IMR-90 (cell line): ENCODE measurements at regions not wholly inside any gene's neighbourhood (a gene's known extent, or its start where the extent isn't known, plus 50 kb on each side); places are given as distances from the start of the nearest gene placed in this dataset.

Source experiments
- ATAC-seq: fragments of 200-7000 bp; cut with Tn5 transposase; 2 replicates; pipeline ENCODE4 v1.9.1; 2020; ENCODE audit warnings: low read depth, mild to moderate bottlenecking, moderate library complexity
- BruUV-seq: library from RNA; stranded (reverse); fragments of 400-500 nt; replicated peaks from 2 replicates; lab custom pipeline; 2021; lab: Mats Ljungman, UMichigan
- CTCF ChIA-PET: fragments of 300-600 bp; formaldehyde crosslinking; extraction: SDS; loops from one replicate; lab custom pipeline; 2021; ENCODE audit warnings: antibody characterized with exemption; lab: Yijun Ruan, JAX
- POLR2A ChIA-PET: fragments of 300-600 bp; sonication (Branson Sonifier 250); formaldehyde crosslinking; loops from one replicate; lab custom pipeline; 2022; ENCODE audit warnings: antibody characterized with exemption; ENCODE audit not compliant: unreplicated experiment; lab: Charles Lee
- DNase-seq: peaks from one replicate; pipeline ENCODE4 v3.0.0; 2013
- H2AFZ ChIP-seq: replicated peaks from 2 replicates; pipeline ENCODE3; 2013; ENCODE audit warnings: low read length, mild to moderate bottlenecking; ENCODE audit not compliant: poor library complexity
- H2AK5ac ChIP-seq: 2 replicates; pipeline ENCODE4 v1.6.1; 2013; ENCODE audit warnings: low read depth, low read length, inconsistent platforms
- H2AK9ac ChIP-seq: replicated peaks from 2 replicates; pipeline ENCODE3; 2013; ENCODE audit warnings: mild to moderate bottlenecking, low read depth, low read length, moderate library complexity; ENCODE audit not compliant: poor library complexity
- H2BK120ac ChIP-seq: 2 replicates; pipeline ENCODE4 v1.6.1; 2013; ENCODE audit warnings: low read depth, low read length, inconsistent platforms
- H2BK15ac ChIP-seq: 3 replicates; pipeline ENCODE4 v1.6.1; 2013; ENCODE audit warnings: low read depth, low read length, inconsistent platforms
- H2BK20ac ChIP-seq: 2 replicates; pipeline ENCODE4 v1.6.1; 2013; ENCODE audit warnings: low read depth, mild to moderate bottlenecking, inconsistent platforms, low read length, moderate library complexity
- H2BK5ac ChIP-seq: 2 replicates; pipeline ENCODE4 v1.6.1; 2013; ENCODE audit warnings: mild to moderate bottlenecking, low read depth, low read length, inconsistent platforms; ENCODE audit not compliant: poor library complexity, severe bottlenecking
- H3K14ac ChIP-seq: replicated peaks from 2 replicates; pipeline ENCODE4 v1.6.1; 2013; ENCODE audit warnings: low read depth, low read length, inconsistent platforms
- H3K18ac ChIP-seq: 2 replicates; pipeline ENCODE4 v1.6.1; 2013; ENCODE audit warnings: low read depth, low read length, control low read depth
- H3K23ac ChIP-seq: 2 replicates; pipeline ENCODE4 v1.6.1; 2013; ENCODE audit warnings: low read depth, low read length, inconsistent platforms
- H3K27ac ChIP-seq: 2 replicates; pipeline ENCODE4 v1.5.1; 2013; ENCODE audit warnings: mild to moderate bottlenecking, control low read depth, low read length; ENCODE audit not compliant: insufficient read depth
- H3K27me3 ChIP-seq: 2 replicates; pipeline ENCODE4 v1.6.1; 2013; ENCODE audit warnings: low read length; ENCODE audit not compliant: control insufficient read depth, insufficient read depth
- H3K36me3 ChIP-seq: 2 replicates; pipeline ENCODE4 v1.6.1; 2013; ENCODE audit warnings: low read length, mixed read lengths; ENCODE audit not compliant: control insufficient read depth, insufficient read depth
- H3K4ac ChIP-seq: 2 replicates; pipeline ENCODE4 v1.6.1; 2013; ENCODE audit warnings: low read depth, low read length, inconsistent platforms
- H3K4me1 ChIP-seq: 2 replicates; pipeline ENCODE4 v1.6.1; 2013; ENCODE audit warnings: low read length, mixed read lengths; ENCODE audit not compliant: control insufficient read depth, insufficient read depth
- H3K4me2 ChIP-seq: 2 replicates; pipeline ENCODE4 v1.6.1; 2013; ENCODE audit warnings: low read depth, mild to moderate bottlenecking, control low read depth, low read length, moderate library complexity
- H3K4me3 ChIP-seq: 2 replicates; pipeline ENCODE4 v1.5.1; 2013; ENCODE audit warnings: low read depth, mild to moderate bottlenecking, control low read depth, low read length, moderate library complexity; ENCODE audit not compliant: insufficient read depth
- H3K56ac ChIP-seq: 2 replicates; pipeline ENCODE4 v1.6.1; 2013; ENCODE audit warnings: low read length, inconsistent platforms; ENCODE audit not compliant: insufficient read depth; ENCODE audit errors: extremely low read depth
- H3K79me1 ChIP-seq, 2 experiments: 2 replicates each; pipeline ENCODE4 v1.6.1; 2013; ENCODE audit warnings: low read length in 2 of 2, inconsistent platforms in 1 of 2, low read depth in 1 of 2
- H3K9ac ChIP-seq: 2 replicates; pipeline ENCODE4 v1.6.1; 2013; ENCODE audit warnings: low read depth, low read length, control low read depth
- H3K9me1 ChIP-seq: 2 replicates; pipeline ENCODE4 v1.6.1; 2013; ENCODE audit warnings: low read length, inconsistent platforms; ENCODE audit not compliant: insufficient read depth
- H3K9me3 ChIP-seq: 2 replicates; pipeline ENCODE4 v1.6.1; 2013; ENCODE audit warnings: low read length; ENCODE audit not compliant: control insufficient read depth, insufficient read depth
- H4K20me1 ChIP-seq: 2 replicates; pipeline ENCODE4 v1.6.1; 2013; ENCODE audit warnings: low read length, inconsistent platforms; ENCODE audit not compliant: insufficient read depth
- H4K5ac ChIP-seq: 2 replicates; pipeline ENCODE4 v1.6.1; 2013; ENCODE audit warnings: mild to moderate bottlenecking, low read depth, low read length, control low read depth
- H4K8ac ChIP-seq, 2 experiments: 2 replicates each; pipeline ENCODE4 v1.6.1; 2013; ENCODE audit warnings: low read depth in 2 of 2, low read length in 2 of 2, control low read depth in 1 of 2, inconsistent platforms in 1 of 2
- H4K91ac ChIP-seq: 2 replicates; pipeline ENCODE4 v1.6.1; 2013; ENCODE audit warnings: low read depth, low read length, inconsistent platforms; ENCODE audit not compliant: insufficient read depth
- BHLHE40 ChIP-seq: fragments of 150-350 bp; IDR thresholded peaks from 2 replicates; pipeline ENCODE4 v1.6.1; 2016; ENCODE audit warnings: mild to moderate bottlenecking, low read depth, low read length
- CEBPB ChIP-seq: IDR thresholded peaks from 2 replicates; pipeline ENCODE4 v1.6.1; 2012; ENCODE audit warnings: low read depth, low read length, improper control_type of control experiment
- CHD1 ChIP-seq: IDR thresholded peaks from 2 replicates; pipeline ENCODE4 v1.6.1; 2012; ENCODE audit warnings: low read depth, low read length, improper control_type of control experiment
- FOS ChIP-seq: fragments of 150-350 bp; IDR thresholded peaks from 2 replicates; pipeline ENCODE4 v1.6.1; 2016; ENCODE audit warnings: low read depth, low read length
- MAFK ChIP-seq: IDR thresholded peaks from 2 replicates; pipeline ENCODE4 v1.6.1; 2012; ENCODE audit warnings: low read depth, low read length, improper control_type of control experiment
- MAZ ChIP-seq: IDR thresholded peaks from 2 replicates; pipeline ENCODE4 v1.6.1; 2012; ENCODE audit warnings: low read depth, mild to moderate bottlenecking, low read length, improper control_type of control experiment, moderate library complexity, borderline replicate concordance
- MXI1 ChIP-seq: IDR thresholded peaks from 2 replicates; pipeline ENCODE4 v1.6.1; 2012; ENCODE audit warnings: low read depth, mild to moderate bottlenecking, low read length, moderate library complexity, borderline replicate concordance
- NFE2L2 ChIP-seq: fragments of 150-350 bp; IDR thresholded peaks from 2 replicates; pipeline ENCODE4 v1.6.1; 2016; ENCODE audit warnings: low read depth, mild to moderate bottlenecking, low read length
- POLR2A ChIP-seq: IDR thresholded peaks from 2 replicates; pipeline ENCODE4 v1.6.1; 2012; ENCODE audit warnings: mild to moderate bottlenecking, low read depth, low read length
- RAD21 ChIP-seq: IDR thresholded peaks from 2 replicates; pipeline ENCODE4 v1.6.1; 2012; ENCODE audit warnings: low read length, improper control_type of control experiment
- RCOR1 ChIP-seq: IDR thresholded peaks from 2 replicates; pipeline ENCODE4 v1.6.1; 2012; ENCODE audit warnings: mild to moderate bottlenecking, low read length, improper control_type of control experiment; ENCODE audit not compliant: insufficient replicate concordance
- RFX5 ChIP-seq: IDR thresholded peaks from 2 replicates; pipeline ENCODE4 v1.8.0; 2012; ENCODE audit warnings: low read depth, mild to moderate bottlenecking, low read length, moderate library complexity
- SMC3 ChIP-seq: fragments of 150-350 bp; IDR thresholded peaks from 2 replicates; pipeline ENCODE4 v1.6.1; 2016; ENCODE audit warnings: low read depth, mild to moderate bottlenecking, antibody characterized with exemption, low read length, moderate library complexity
- WGBS, 2 experiments: methylation state at CpG; one replicate each; pipeline versions ENCODE4 v1.1.5 to v1.1.7; 2013; ENCODE audit warnings: missing lambda C conversion rate in 2 of 2; ENCODE audit not compliant: insufficient read length in 1 of 2; ENCODE audit errors: extremely low coverage in 2 of 2; 5-methylcytosine and 5-hydroxymethylcytosine counted together
- dilution Hi-C: fragments of 300-500 bp; cut with HindIII; formaldehyde crosslinking; loops from one replicate; pipeline ENCODE4 v1.14.3; 2018; ENCODE audit warnings: low sequenced_read_pairs; ENCODE audit not compliant: unreplicated experiment
- in situ Hi-C: fragments of 300-500 bp; cut with MboI; formaldehyde crosslinking; loops from 3 replicates; pipeline ENCODE4 v1.14.3; 2019; ENCODE audit warnings: low sequenced_read_pairs, inconsistent platforms, mixed read lengths
- intact Hi-C: fragments of 100-400 bp; cut with micrococcal nuclease; formaldehyde crosslinking; loops from 2 replicates; pipeline ENCODE4 v1.10.0; 2022
- TF ChIP-seq, protein P1 (sequence below): fragments of 150-350 bp; IDR thresholded peaks from 2 replicates; pipeline ENCODE4 v1.6.1; 2016; ENCODE audit warnings: low read depth, mild to moderate bottlenecking, low read length, moderate library complexity, borderline replicate concordance
- TF ChIP-seq, protein P2 (sequence below): conservative IDR thresholded peaks from 2 replicates; pipeline ENCODE4 v1.5.1; 2012; ENCODE audit warnings: mild to moderate bottlenecking, low read depth, low read length, improper control_type of control experiment
- TF ChIP-seq, protein P3 (sequence below): fragments of 150-350 bp; IDR thresholded peaks from 2 replicates; pipeline ENCODE4 v1.6.1; 2017; ENCODE audit warnings: mild to moderate bottlenecking, antibody characterized with exemption, low read length, low read depth

DNA sequence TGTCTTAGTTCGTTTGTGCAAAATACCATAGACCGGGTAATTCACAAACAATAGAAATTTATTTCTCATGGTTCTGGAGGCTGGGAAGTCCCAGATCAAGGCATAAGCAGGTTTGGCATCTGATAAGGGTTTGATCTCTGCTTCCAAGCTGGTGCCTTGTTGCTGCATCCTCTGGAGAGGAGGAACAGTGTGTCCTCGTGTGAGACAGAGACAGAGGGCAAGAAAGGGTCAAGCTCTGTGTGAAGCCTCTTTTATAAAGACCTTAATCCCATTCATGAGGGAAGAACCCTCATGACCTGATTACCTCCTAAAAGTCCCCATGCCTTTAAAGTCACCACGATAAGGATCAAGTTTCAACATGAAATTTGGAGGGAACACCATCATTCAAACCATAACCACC is 55.8 kb upstream of the TANC2 start:
- Histone ChIP-seq H3K4me3 (no peak overlapping the region), H3K23ac (no peak overlapping the region), H4K91ac (no peak overlapping the region), H4K20me1 (no peaks in the 10 kb centered on the region), H2BK15ac (no peak overlapping the region), H3K56ac (no peak overlapping the region), H4K8ac (no peak overlapping the region), H3K79me1 (no peaks in the 10 kb centered on the region), H4K5ac (no peak overlapping the region), H2AK5ac (no peak overlapping the region), H3K36me3 (no peaks in the 10 kb centered on the region), H2BK5ac (no peak overlapping the region), H3K27me3 (peaks cover 4% of the 10 kb centered on the region), H3K9me3 (peaks cover 8% of the 10 kb centered on the region), H3K4ac (no peak overlapping the region), H2AK9ac (no peak overlapping the region), H2AFZ (no peak overlapping the region), H2BK120ac (no peak overlapping the region), H3K9ac (no peak overlapping the region), H3K27ac (no peak overlapping the region), H3K4me2 (no peak overlapping the region), H3K4me1 (no peaks in the 10 kb centered on the region), H3K14ac (no peak overlapping the region), H2BK20ac (no peak overlapping the region), H3K9me1 (no peaks in the 10 kb centered on the region; the same call in 1 of the 2 replicates), H3K18ac (no peak overlapping the region)
- ChIA-PET POLR2A (no interaction called here), CTCF (no interaction called here)
- WGBS, 2 experiments: no CpG with 5 or more reads among the region's 4 CpGs
- no peak for ATAC-seq
- in situ Hi-C loops (no loop called here), intact Hi-C loops (no loop called here), dilution Hi-C loops (no loop called here)
- no peak for DNase-seq
- no TSS peak for BruUV-seq
- TF ChIP-seq BHLHE40 (no peak), RAD21 (no peak), CHD1 (no peak), MAZ (no peak), FOS (no peak), CEBPB (no peak), MXI1 (no peak), POLR2A (no peak), RCOR1 (no peak), MAFK (no peak), NFE2L2 (no peak), RFX5 (no peak), SMC3 (no peak)
- TF ChIP-seq, protein P1, sequence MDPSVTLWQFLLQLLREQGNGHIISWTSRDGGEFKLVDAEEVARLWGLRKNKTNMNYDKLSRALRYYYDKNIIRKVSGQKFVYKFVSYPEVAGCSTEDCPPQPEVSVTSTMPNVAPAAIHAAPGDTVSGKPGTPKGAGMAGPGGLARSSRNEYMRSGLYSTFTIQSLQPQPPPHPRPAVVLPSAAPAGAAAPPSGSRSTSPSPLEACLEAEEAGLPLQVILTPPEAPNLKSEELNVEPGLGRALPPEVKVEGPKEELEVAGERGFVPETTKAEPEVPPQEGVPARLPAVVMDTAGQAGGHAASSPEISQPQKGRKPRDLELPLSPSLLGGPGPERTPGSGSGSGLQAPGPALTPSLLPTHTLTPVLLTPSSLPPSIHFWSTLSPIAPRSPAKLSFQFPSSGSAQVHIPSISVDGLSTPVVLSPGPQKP: no peak
- TF ChIP-seq, protein P2, sequence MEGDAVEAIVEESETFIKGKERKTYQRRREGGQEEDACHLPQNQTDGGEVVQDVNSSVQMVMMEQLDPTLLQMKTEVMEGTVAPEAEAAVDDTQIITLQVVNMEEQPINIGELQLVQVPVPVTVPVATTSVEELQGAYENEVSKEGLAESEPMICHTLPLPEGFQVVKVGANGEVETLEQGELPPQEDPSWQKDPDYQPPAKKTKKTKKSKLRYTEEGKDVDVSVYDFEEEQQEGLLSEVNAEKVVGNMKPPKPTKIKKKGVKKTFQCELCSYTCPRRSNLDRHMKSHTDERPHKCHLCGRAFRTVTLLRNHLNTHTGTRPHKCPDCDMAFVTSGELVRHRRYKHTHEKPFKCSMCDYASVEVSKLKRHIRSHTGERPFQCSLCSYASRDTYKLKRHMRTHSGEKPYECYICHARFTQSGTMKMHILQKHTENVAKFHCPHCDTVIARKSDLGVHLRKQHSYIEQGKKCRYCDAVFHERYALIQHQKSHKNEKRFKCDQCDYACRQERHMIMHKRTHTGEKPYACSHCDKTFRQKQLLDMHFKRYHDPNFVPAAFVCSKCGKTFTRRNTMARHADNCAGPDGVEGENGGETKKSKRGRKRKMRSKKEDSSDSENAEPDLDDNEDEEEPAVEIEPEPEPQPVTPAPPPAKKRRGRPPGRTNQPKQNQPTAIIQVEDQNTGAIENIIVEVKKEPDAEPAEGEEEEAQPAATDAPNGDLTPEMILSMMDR: no peak
- TF ChIP-seq, protein P3, sequence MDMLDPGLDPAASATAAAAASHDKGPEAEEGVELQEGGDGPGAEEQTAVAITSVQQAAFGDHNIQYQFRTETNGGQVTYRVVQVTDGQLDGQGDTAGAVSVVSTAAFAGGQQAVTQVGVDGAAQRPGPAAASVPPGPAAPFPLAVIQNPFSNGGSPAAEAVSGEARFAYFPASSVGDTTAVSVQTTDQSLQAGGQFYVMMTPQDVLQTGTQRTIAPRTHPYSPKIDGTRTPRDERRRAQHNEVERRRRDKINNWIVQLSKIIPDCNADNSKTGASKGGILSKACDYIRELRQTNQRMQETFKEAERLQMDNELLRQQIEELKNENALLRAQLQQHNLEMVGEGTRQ: no peak
